ENCODE measurements at regions not wholly inside any gene's neighbourhood (a gene's known extent, or its start where the extent isn't known, plus 50 kb on each side); places are given as distances from the start of the nearest gene placed in this dataset.

GRCh38 chr3:22542311-22542710, 660.8 kb upstream of the UBE2E2 start:
- H2AFZ ChIP-seq (ENCODE audit: low read length), result no peak overlapping the region
- H4K20me1 ChIP-seq (ENCODE audit: insufficient read depth, low read length), result no peaks in the 10 kb centered on the region
- no peaks in the 10 kb centered on the region for H3K9me3 ChIP-seq (ENCODE audit: low read depth, low read length)
- no peaks in the 10 kb centered on the region for H3K79me2 ChIP-seq (ENCODE audit: insufficient read depth, low read length)
- TF ChIP-seq, protein P1, sequence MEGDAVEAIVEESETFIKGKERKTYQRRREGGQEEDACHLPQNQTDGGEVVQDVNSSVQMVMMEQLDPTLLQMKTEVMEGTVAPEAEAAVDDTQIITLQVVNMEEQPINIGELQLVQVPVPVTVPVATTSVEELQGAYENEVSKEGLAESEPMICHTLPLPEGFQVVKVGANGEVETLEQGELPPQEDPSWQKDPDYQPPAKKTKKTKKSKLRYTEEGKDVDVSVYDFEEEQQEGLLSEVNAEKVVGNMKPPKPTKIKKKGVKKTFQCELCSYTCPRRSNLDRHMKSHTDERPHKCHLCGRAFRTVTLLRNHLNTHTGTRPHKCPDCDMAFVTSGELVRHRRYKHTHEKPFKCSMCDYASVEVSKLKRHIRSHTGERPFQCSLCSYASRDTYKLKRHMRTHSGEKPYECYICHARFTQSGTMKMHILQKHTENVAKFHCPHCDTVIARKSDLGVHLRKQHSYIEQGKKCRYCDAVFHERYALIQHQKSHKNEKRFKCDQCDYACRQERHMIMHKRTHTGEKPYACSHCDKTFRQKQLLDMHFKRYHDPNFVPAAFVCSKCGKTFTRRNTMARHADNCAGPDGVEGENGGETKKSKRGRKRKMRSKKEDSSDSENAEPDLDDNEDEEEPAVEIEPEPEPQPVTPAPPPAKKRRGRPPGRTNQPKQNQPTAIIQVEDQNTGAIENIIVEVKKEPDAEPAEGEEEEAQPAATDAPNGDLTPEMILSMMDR (IDR thresholded peaks at IDR 0.05; ENCODE audit: extremely low read depth, low read depth, low read length), result no peak
- H3K36me3 ChIP-seq (ENCODE audit: insufficient read depth, low read length), result no peaks in the 10 kb centered on the region
- H3K4me2 ChIP-seq (ENCODE audit: insufficient read depth, low read length), result no peak overlapping the region
- no peaks in the 10 kb centered on the region for H3K27me3 ChIP-seq (ENCODE audit: insufficient read depth, low read length)
- DNase-seq (ENCODE audit: insufficient read length, low spot score, missing footprints), result no peak
- no peak overlapping the region for H3K4me3 ChIP-seq (ENCODE audit: insufficient read depth, low read length)
- no peaks in the 10 kb centered on the region for H3K4me1 ChIP-seq (ENCODE audit: insufficient read depth, low read length)
- H3K27ac ChIP-seq (ENCODE audit: low read depth, low read length), result no peak overlapping the region

DNA sequence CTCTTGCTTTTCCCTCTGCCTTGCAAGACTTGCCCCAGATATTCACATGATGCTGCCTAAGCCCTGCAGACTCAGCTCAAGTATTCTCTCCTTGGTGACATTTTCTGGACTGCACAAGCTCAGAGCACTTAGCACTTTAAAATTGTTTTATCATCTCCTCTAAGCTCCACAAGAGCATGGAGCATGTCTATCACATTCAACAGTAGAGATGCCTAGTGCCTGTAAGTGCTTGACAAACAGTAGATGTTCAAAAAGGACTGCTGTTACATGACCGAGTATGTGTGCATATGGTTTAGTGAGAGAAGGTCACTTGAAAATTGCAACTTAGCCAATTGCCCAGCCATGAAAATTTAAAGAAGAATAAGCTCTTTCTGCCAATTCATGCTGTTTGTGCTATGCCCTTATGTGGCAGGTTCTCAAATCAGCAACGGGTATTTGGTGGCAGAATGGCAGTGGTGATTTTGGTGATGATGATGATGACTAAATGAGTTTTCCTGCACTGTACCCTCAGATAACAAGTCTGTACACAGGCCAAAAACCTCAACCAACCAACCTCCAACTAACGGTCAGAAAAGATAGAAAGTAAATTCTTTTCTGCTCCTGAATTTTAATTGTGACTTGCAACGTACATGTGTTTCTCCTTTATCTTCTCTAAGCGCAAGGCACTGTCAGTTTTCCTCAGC, 647.2 kb upstream of the UBE2E2 start:
- Histone ChIP-seq H3K9me3 (ENCODE audit: low read depth, low read length) (no peaks in the 10 kb centered on the region), H4K20me1 (ENCODE audit: insufficient read depth, low read length) (no peaks in the 10 kb centered on the region), H3K27me3 (ENCODE audit: insufficient read depth, low read length) (no peaks in the 10 kb centered on the region), H3K79me2 (ENCODE audit: insufficient read depth, low read length) (no peaks in the 10 kb centered on the region), H3K36me3 (ENCODE audit: insufficient read depth, low read length) (no peaks in the 10 kb centered on the region), H3K4me3 (ENCODE audit: insufficient read depth, low read length) (no peak overlapping the region), H3K4me1 (ENCODE audit: insufficient read depth, low read length) (no peaks in the 10 kb centered on the region), H3K27ac (ENCODE audit: low read depth, low read length) (no peak overlapping the region), H3K4me2 (ENCODE audit: insufficient read depth, low read length) (no peak overlapping the region), H2AFZ (ENCODE audit: low read length) (no peak overlapping the region)
- no peak for DNase-seq (ENCODE audit: insufficient read length, low spot score, missing footprints)
- TF ChIP-seq, protein P1 (IDR thresholded peaks at IDR 0.05; ENCODE audit: extremely low read depth, low read depth, low read length), result no peak

- H3K27ac ChIP-seq (ENCODE audit: low read depth, low read length), result no peak overlapping the region
- H2AFZ ChIP-seq (ENCODE audit: low read length), result no peak overlapping the region
- H3K4me2 ChIP-seq (ENCODE audit: insufficient read depth, low read length), result no peak overlapping the region
- H3K36me3 ChIP-seq (ENCODE audit: insufficient read depth, low read length), result no peaks in the 10 kb centered on the region
- no peaks in the 10 kb centered on the region for H3K27me3 ChIP-seq (ENCODE audit: insufficient read depth, low read length)
- no peaks in the 10 kb centered on the region for H4K20me1 ChIP-seq (ENCODE audit: insufficient read depth, low read length)
- no peaks in the 10 kb centered on the region for H3K79me2 ChIP-seq (ENCODE audit: insufficient read depth, low read length)
- no peaks in the 10 kb centered on the region for H3K9me3 ChIP-seq (ENCODE audit: low read depth, low read length)
- H3K4me3 ChIP-seq (ENCODE audit: insufficient read depth, low read length), result no peak overlapping the region
- DNase-seq (ENCODE audit: insufficient read length, low spot score, missing footprints), result no peak
- H3K4me1 ChIP-seq (ENCODE audit: insufficient read depth, low read length), result no peaks in the 10 kb centered on the region
- TF ChIP-seq, protein P1 (IDR thresholded peaks at IDR 0.05; ENCODE audit: extremely low read depth, low read depth, low read length), result no peak
Measured at GRCh38 chr3:22565393-22565792, 637.7 kb upstream of the UBE2E2 start.

DNA sequence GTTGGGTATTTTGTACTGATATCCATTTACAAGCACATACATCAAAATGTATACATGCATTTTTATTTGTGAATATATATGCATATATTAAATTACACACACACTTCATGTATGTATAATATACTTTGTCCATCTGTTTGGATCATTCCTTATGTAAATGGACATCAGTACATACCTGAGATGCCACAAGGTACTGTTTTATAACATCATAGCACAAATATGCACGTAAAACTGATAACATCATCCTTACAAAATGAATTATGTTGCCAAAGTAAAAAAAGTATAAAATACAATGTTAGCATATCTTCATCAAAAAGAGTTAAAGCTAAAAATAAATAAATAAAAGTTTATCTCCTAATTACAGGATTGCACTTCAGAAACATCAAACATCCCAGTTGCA, 634.8 kb upstream of the UBE2E2 start:
- no peaks in the 10 kb centered on the region for H4K20me1 ChIP-seq (ENCODE audit: insufficient read depth, low read length)
- H2AFZ ChIP-seq (ENCODE audit: low read length), result no peak overlapping the region
- no peak overlapping the region for H3K27ac ChIP-seq (ENCODE audit: low read depth, low read length)
- TF ChIP-seq, protein P1 (IDR thresholded peaks at IDR 0.05; ENCODE audit: extremely low read depth, low read depth, low read length), result no peak
- no peak overlapping the region for H3K4me2 ChIP-seq (ENCODE audit: insufficient read depth, low read length)
- H3K36me3 ChIP-seq (ENCODE audit: insufficient read depth, low read length), result no peaks in the 10 kb centered on the region
- no peaks in the 10 kb centered on the region for H3K79me2 ChIP-seq (ENCODE audit: insufficient read depth, low read length)
- no peaks in the 10 kb centered on the region for H3K9me3 ChIP-seq (ENCODE audit: low read depth, low read length)
- no peaks in the 10 kb centered on the region for H3K27me3 ChIP-seq (ENCODE audit: insufficient read depth, low read length)
- no peaks in the 10 kb centered on the region for H3K4me1 ChIP-seq (ENCODE audit: insufficient read depth, low read length)
- H3K4me3 ChIP-seq (ENCODE audit: insufficient read depth, low read length), result no peak overlapping the region
- DNase-seq (ENCODE audit: insufficient read length, low spot score, missing footprints), result no peak
